Neural cell (in vitro differentiated cells): ENCODE measurements at regions not wholly inside any gene's neighbourhood (a gene's known extent, or its start where the extent isn't known, plus 50 kb on each side); places are given as distances from the start of the nearest gene placed in this dataset.

Source experiments
- H2AFZ ChIP-seq: fragments of 200-600, 300-800 bp; sonication (generic), shearing (Covaris generic); 2 replicates; pipeline ENCODE4 v1.6.0; 2014; ENCODE audit warnings: low read depth, mild to moderate bottlenecking, antibody characterized with exemption, low read length, moderate library complexity
- H3F3A ChIP-seq: fragments of 200-600 bp; shearing (Covaris generic); 2 replicates; pipeline ENCODE4 v1.6.1; 2016; ENCODE audit warnings: mild to moderate bottlenecking, moderate library complexity, mixed read lengths, antibody characterized with exemption, low read length; ENCODE audit not compliant: insufficient read depth, poor library complexity, severe bottlenecking
- H3K27ac ChIP-seq: fragments of 200-600, 300-800 bp; sonication (generic), shearing (Covaris generic); 2 replicates; pipeline ENCODE4 v1.5.1; 2014; ENCODE audit warnings: mild to moderate bottlenecking, low read length, moderate library complexity
- H3K27me3 ChIP-seq: fragments of 300-800, 200-600 bp; sonication (generic), shearing (Covaris generic); 2 replicates; pipeline ENCODE4 v1.6.0; 2014; ENCODE audit warnings: mild to moderate bottlenecking, low read depth, low read length, moderate library complexity; ENCODE audit not compliant: insufficient read depth
- H3K36me3 ChIP-seq: fragments of 300-800, 200-600 bp; sonication (generic), shearing (Covaris generic); 2 replicates; pipeline ENCODE4 v1.5.1; 2014; ENCODE audit warnings: mild to moderate bottlenecking, antibody characterized with exemption, low read length, moderate library complexity; ENCODE audit not compliant: insufficient read depth
- H3K4me2 ChIP-seq: fragments of 300-800, 200-600 bp; sonication (generic), shearing (Covaris generic); 2 replicates; pipeline ENCODE4 v1.6.0; 2014; ENCODE audit warnings: mild to moderate bottlenecking, low read length
- H3K4me3 ChIP-seq: fragments of 300-800, 200-600 bp; sonication (generic), shearing (Covaris generic); 2 replicates; pipeline ENCODE4 v1.5.1; 2014; ENCODE audit warnings: mild to moderate bottlenecking, low read length, moderate library complexity
- H3K79me2 ChIP-seq: fragments of 200-600 bp; shearing (Covaris generic); replicated peaks from 2 replicates; pipeline ENCODE4 v1.6.0; 2014; ENCODE audit warnings: mild to moderate bottlenecking, low read length, moderate library complexity; ENCODE audit not compliant: insufficient read depth
- H3K9ac ChIP-seq: fragments of 300-800, 200-600 bp; sonication (generic), shearing (Covaris generic); 2 replicates; pipeline ENCODE4 v1.6.1; 2016; ENCODE audit warnings: mild to moderate bottlenecking, low read length, mixed read lengths
- H3K9me2 ChIP-seq: fragments of 200-600 bp; shearing (Covaris generic); 2 replicates; pipeline ENCODE4 v1.6.1; 2016; ENCODE audit warnings: mild to moderate bottlenecking, low read length, mixed read lengths; ENCODE audit not compliant: insufficient read depth
- H3K9me3 ChIP-seq: fragments of 200-600, 300-800 bp; sonication (generic), shearing (Covaris generic); 2 replicates; pipeline ENCODE4 v1.6.1; 2016; ENCODE audit warnings: mild to moderate bottlenecking, mixed run types, low read length, moderate library complexity, mixed read lengths
- H4K20me1 ChIP-seq: fragments of 200-600 bp; shearing (Covaris generic); 2 replicates; pipeline ENCODE4 v1.6.1; 2016; ENCODE audit warnings: mild to moderate bottlenecking, mixed run types; ENCODE audit not compliant: insufficient read depth
- EP300 ChIP-seq: fragments of 450-650 bp; conservative IDR thresholded peaks from 2 replicates; pipeline ENCODE4 v1.6.1; 2014; ENCODE audit warnings: antibody characterized with exemption, mild to moderate bottlenecking, moderate library complexity; ENCODE audit not compliant: poor library complexity, severe bottlenecking
- EZH2 ChIP-seq: fragments of 200-600, 300-800 bp; shearing (Covaris generic), sonication (generic); IDR thresholded peaks from 2 replicates; pipeline ENCODE4 v1.6.1; 2014; ENCODE audit warnings: antibody characterized with exemption, low read length, borderline replicate concordance, mild to moderate bottlenecking; ENCODE audit not compliant: insufficient read depth, poor library complexity, severe bottlenecking
- MXI1 ChIP-seq: fragments of 450-650 bp; conservative IDR thresholded peaks from 2 replicates; pipeline ENCODE4 v1.6.1; 2014; ENCODE audit warnings: antibody characterized with exemption, mild to moderate bottlenecking; ENCODE audit not compliant: poor library complexity, severe bottlenecking
- POLR2AphosphoS5 ChIP-seq: IDR thresholded peaks from 2 replicates; pipeline ENCODE4 v1.6.1; 2012
- RAD21 ChIP-seq: fragments of 450-650 bp; conservative IDR thresholded peaks from 2 replicates; pipeline ENCODE4 v1.6.1; 2014; ENCODE audit warnings: antibody characterized with exemption, mild to moderate bottlenecking, moderate library complexity
- SMC3 ChIP-seq: fragments of 450-650 bp; conservative IDR thresholded peaks from 2 replicates; pipeline ENCODE4 v1.6.1; 2014; ENCODE audit warnings: antibody characterized with exemption, mild to moderate bottlenecking, moderate library complexity; ENCODE audit not compliant: poor library complexity
- TAF1 ChIP-seq: IDR thresholded peaks from 2 replicates; pipeline ENCODE4 v1.6.1; 2012; ENCODE audit warnings: low read depth
- TF ChIP-seq, protein P1 (sequence below): fragments of 450-650 bp; IDR thresholded peaks from 2 replicates; pipeline ENCODE4 v1.5.1; 2014; ENCODE audit warnings: antibody characterized with exemption, mild to moderate bottlenecking, moderate library complexity; ENCODE audit not compliant: poor library complexity, severe bottlenecking
- TF ChIP-seq, protein P2 (sequence below): IDR thresholded peaks from 2 replicates; pipeline ENCODE4 v1.6.1; 2012; ENCODE audit warnings: borderline replicate concordance

DNA sequence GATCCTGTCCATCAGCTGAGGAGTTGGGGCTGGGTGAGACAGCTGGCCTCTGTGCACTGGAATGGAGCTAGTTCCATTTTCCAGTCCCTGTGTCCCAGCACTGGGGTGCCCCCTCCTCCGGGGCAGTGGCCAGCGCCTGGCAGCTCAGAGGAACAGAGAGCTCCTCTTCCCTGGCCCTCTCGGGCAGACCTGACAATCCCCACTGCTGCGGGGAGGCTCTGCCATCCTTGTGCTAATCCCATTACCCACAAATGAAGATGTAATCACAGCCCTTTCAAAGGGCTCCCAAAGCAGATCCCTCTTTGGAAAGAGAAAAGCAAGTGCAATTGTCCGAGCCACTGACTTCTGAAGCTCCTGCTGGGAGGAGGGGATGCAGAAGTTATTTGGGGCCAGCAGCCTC is 75.1 kb upstream of the MSX1 start:
- no peak overlapping the region for H3K9ac ChIP-seq
- peaks cover 8% of the 10 kb centered on the region for H3K9me3 ChIP-seq
- no peaks in the 10 kb centered on the region for H3K27me3 ChIP-seq
- H2AFZ ChIP-seq, result no peak overlapping the region
- no peaks in the 10 kb centered on the region for H3K36me3 ChIP-seq
- TF ChIP-seq EZH2, result no peak
- TF ChIP-seq EP300, result no peak
- TF ChIP-seq RAD21, result no peak
- TF ChIP-seq POLR2AphosphoS5, result no peak
- no peak for TF ChIP-seq MXI1
- no peak for TF ChIP-seq TAF1
- no peak for TF ChIP-seq SMC3
- TF ChIP-seq, protein P1, sequence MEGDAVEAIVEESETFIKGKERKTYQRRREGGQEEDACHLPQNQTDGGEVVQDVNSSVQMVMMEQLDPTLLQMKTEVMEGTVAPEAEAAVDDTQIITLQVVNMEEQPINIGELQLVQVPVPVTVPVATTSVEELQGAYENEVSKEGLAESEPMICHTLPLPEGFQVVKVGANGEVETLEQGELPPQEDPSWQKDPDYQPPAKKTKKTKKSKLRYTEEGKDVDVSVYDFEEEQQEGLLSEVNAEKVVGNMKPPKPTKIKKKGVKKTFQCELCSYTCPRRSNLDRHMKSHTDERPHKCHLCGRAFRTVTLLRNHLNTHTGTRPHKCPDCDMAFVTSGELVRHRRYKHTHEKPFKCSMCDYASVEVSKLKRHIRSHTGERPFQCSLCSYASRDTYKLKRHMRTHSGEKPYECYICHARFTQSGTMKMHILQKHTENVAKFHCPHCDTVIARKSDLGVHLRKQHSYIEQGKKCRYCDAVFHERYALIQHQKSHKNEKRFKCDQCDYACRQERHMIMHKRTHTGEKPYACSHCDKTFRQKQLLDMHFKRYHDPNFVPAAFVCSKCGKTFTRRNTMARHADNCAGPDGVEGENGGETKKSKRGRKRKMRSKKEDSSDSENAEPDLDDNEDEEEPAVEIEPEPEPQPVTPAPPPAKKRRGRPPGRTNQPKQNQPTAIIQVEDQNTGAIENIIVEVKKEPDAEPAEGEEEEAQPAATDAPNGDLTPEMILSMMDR, result no peak
- TF ChIP-seq, protein P2, sequence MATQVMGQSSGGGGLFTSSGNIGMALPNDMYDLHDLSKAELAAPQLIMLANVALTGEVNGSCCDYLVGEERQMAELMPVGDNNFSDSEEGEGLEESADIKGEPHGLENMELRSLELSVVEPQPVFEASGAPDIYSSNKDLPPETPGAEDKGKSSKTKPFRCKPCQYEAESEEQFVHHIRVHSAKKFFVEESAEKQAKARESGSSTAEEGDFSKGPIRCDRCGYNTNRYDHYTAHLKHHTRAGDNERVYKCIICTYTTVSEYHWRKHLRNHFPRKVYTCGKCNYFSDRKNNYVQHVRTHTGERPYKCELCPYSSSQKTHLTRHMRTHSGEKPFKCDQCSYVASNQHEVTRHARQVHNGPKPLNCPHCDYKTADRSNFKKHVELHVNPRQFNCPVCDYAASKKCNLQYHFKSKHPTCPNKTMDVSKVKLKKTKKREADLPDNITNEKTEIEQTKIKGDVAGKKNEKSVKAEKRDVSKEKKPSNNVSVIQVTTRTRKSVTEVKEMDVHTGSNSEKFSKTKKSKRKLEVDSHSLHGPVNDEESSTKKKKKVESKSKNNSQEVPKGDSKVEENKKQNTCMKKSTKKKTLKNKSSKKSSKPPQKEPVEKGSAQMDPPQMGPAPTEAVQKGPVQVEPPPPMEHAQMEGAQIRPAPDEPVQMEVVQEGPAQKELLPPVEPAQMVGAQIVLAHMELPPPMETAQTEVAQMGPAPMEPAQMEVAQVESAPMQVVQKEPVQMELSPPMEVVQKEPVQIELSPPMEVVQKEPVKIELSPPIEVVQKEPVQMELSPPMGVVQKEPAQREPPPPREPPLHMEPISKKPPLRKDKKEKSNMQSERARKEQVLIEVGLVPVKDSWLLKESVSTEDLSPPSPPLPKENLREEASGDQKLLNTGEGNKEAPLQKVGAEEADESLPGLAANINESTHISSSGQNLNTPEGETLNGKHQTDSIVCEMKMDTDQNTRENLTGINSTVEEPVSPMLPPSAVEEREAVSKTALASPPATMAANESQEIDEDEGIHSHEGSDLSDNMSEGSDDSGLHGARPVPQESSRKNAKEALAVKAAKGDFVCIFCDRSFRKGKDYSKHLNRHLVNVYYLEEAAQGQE, result no peak
- H4K20me1 ChIP-seq, result no peaks in the 10 kb centered on the region
- H3K27ac ChIP-seq, result no peak overlapping the region
- H3K4me2 ChIP-seq, result no peak overlapping the region
- no peaks in the 10 kb centered on the region for H3F3A ChIP-seq
- H3K9me2 ChIP-seq, result no peaks in the 10 kb centered on the region
- H3K79me2 ChIP-seq, result no peaks in the 10 kb centered on the region
- no peak overlapping the region for H3K4me3 ChIP-seq

DNA sequence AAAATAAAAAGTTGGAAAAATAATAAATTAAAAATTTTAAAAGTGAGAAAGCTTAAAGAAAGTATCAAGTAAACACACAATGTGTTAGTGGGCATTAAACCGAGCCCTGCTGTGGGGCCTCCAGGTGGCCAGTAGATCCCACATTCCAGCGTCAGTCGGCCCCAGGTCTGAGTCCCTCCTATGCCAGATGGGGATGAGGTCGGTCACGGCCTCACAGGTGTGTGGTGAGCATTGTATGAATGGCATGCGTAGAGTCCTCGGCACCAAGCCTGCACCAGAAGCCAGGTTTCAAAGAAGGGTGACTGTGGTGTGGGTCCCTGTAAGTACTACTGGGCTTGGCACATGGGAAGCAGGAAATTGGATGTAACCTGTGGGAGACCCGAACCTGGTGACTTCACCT is 75.6 kb upstream of the MSX1 start:
- no peak overlapping the region for H3K9ac ChIP-seq
- no peaks in the 10 kb centered on the region for H3K79me2 ChIP-seq
- no peak overlapping the region for H2AFZ ChIP-seq
- peaks cover 6% of the 10 kb centered on the region for H3K9me3 ChIP-seq
- H3K27me3 ChIP-seq, result no peaks in the 10 kb centered on the region
- no peak overlapping the region for H3K4me3 ChIP-seq
- H4K20me1 ChIP-seq, result no peaks in the 10 kb centered on the region
- no peak overlapping the region for H3K27ac ChIP-seq
- H3K36me3 ChIP-seq, result no peaks in the 10 kb centered on the region
- TF ChIP-seq SMC3 (no peak), MXI1 (no peak), TAF1 (no peak), EZH2 (no peak)
- TF ChIP-seq, protein P2, result no peak
- TF ChIP-seq, protein P1, result no peak
- H3K9me2 ChIP-seq, result no peaks in the 10 kb centered on the region
- H3F3A ChIP-seq, result no peaks in the 10 kb centered on the region
- no peak overlapping the region for H3K4me2 ChIP-seq
